Limb (tissue), 2 donors: ENCODE measurements at regions not wholly inside any gene's neighbourhood (a gene's known extent, or its start where the extent isn't known, plus 50 kb on each side); places are given as distances from the start of the nearest gene placed in this dataset.
"Not testable (repeated sequence)": the region's sequence is repeated elsewhere in the genome, so short reads cannot be mapped to it uniquely, and the experiment has no call there.

Experiments used
- DNase-seq, 2 donors: peaks; one replicate each; pipeline ENCODE4 v3.0.0-alpha.2; 2016; ENCODE audit errors: extremely low spot score in 2 of 2

DNA sequence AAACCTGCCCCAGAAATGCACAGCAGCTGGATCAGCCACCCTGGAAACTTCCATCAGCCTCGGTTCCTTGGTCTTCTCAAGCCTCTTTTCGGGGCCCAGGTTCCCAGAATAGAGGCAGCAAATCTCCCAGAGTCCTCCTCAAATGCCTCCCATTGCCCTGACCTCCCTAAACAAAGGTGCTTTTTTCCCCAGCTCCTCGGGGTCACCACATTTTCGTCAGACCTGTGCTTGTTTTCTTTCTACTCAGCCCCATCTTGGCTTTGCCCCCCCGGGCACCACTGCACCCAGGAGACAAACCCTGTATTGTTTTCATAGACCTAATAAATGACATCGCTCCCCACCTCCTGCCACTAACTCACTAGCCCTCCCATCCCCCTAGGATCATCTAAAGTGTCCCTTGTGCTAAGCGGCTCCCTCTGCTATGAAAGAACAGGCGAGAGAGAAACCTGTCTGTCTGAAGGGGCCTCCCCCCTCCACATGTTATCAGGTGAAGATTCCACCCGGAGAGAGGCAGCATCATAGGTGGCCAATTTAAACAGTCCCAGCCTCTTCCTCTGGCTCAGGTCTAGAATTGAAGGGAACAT is 451.1 kb downstream of the SOX9 start:
- no peak for DNase-seq

- no peak for DNase-seq
Observed at GRCh38 chr17:72572604-72573491, 452.0 kb downstream of the SOX9 start.

DNA sequence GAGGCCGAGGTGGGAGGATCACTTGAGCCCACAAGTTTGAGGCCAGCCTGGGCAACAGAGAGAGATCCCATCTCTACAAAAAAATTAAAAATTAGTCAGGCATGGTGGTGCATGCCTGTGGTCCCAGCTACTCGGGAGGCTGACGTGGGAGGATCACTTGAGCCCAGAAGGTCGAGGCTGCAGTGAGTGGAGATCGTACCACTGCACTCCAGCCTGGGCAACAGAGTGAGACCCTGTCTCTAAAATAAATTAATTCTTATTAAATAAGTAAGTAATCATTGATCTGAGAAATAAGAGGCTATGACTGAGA is 452.6 kb downstream of the SOX9 start:
- DNase-seq = not testable (repeated sequence)

GRCh38 chr17:72574675-72575510 is 454.1 kb downstream of the SOX9 start:
- DNase-seq = no peak

GRCh38 chr17:72575542-72576233 is 454.9 kb downstream of the SOX9 start:
- DNase-seq = no peak

GRCh38 chr17:72576289-72576759 is 455.5 kb downstream of the SOX9 start:
- DNase-seq = peak in 1 of 2 donors; percentile 62

DNA sequence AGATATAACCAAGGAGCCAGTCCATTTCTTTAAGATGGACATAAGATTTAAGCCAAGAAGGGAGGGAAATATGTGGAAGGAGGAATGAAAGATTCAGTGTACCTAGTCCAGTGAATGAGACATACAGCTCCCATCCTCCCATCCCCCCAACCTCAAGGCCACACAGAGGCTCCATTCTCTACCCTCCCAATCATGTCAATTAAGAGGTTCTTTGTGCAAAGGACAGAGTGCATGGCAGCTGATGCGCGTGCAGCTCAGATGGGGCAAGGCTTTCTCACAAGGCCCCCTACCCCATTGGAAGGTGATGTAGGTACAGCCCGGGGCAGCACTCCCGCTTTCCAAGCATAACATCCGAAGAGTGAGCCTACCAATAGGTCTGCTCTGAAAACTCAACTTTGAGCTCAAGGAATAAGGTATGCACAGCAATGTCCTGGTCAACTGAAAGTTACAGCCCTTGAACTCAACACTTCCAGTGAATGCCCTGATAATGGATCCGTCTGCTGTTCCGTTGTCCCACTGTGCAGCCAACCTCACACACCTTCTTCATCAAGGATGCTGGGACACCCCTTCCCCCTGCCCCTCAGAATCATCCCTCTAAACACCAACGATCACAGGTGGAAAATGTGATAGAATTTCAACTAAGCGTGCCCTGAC is 458.1 kb downstream of the SOX9 start:
- DNase-seq = no peak

DNA sequence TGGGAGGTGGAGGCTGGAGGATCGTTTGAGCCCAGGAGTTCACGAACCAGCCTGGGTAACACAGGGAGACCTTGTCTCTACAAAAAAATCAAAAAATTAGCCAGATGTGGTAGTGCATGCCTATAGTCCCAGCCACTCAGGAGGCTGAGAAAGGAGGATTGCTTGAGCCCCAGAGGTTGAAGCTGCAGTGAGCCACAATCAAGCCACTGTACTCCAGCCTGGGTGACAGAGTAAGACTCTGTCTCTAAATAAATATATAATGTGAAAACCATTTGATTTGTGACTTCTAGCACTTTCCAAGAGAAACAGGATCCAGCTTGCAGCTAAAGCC is 459.1 kb downstream of the SOX9 start:
- DNase-seq = no peak

DNA sequence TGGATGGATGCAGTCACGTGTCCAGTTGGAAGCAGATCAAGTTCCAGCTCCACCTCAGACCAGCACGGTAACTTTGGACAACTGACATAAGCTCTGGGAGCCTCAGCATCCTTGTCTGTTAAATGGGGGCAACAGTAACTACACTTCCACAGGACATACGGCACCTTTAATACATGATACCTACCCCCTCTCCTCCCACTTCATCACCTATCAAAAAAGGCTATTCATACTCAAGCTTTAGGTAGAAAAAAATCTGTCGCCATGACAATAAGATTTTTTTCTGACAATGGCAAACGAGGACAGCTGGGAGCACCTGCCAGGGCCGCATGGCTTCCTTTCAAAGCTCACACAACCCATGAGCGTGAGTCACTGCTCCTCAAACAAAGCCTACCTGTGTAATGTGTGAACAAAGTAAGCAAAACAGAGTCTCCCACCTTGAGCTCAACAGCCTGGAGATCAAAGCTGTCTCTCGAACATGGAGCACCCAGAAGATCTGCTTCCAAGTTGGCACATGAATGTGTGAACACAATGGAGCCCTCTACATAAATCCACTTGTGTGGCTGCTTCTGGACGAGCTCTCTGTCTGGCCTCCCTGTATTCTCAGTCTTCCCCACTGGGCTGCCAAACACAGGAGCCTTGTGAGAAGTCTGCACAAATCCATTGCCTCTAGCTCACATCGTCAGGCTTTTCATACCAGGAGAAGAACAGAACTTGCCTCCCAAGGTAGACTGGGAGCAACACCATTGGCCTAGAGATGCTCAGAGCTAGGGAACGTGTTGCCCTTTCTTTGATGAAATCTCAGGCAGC is 459.7 kb downstream of the SOX9 start:
- no peak for DNase-seq

- no peak for DNase-seq
Observed at GRCh38 chr17:72587156-72587555, 466.3 kb downstream of the SOX9 start.

DNA sequence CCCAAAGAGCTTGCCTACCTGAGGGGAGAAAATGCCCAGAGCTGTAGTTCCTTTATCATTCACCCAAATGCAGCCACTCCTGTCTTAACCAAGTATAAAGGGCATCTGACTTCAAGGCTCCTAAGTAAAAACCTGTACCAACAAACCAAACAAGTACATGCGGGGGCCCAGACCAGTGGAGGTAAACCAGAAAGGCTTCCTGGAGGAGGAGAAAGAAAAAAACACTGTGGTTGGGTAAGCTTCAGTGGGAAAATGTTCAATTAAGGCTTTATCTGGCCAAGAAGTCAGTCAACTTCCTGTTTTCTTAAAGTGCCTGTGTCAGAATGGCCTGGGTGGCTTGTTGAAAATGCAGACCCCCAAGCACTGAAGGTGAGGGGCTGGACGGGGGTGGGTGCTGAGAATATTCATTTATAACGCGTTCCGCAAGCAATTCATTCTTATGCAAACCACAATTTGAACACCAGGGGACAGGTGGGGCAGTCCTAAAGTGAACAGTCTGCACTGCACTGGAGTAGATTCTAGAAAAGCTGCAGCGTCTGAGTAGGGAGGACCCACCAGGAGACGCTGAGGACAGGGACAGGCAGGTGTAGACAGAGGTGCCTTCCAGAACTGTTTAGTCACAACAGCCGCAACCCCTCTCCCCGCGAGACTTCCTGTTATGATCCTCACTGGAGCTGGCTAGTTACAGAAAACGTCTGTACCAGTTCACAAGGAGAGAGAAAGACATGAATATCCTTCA is 467.1 kb downstream of the SOX9 start:
- DNase-seq = no peak

DNA sequence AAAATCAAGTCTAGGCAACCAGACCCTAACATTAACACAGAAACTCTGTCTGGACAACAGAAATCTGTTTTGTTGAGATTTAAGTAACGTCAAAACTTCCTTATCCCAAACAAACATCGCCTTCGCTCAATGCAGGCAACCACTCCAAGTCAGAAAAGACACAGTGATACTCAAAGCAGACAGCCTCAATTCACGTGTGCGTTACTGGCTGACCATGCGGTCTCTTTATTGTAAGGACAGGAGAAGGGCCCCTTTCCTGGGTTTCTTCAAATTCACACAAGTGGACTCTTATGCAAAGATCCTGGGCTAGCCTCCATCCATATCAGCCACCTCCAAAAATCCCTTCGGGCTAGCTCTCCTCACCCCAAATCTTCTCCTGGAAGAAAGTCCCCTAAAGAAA is 467.7 kb downstream of the SOX9 start:
- DNase-seq = no peak

DNA sequence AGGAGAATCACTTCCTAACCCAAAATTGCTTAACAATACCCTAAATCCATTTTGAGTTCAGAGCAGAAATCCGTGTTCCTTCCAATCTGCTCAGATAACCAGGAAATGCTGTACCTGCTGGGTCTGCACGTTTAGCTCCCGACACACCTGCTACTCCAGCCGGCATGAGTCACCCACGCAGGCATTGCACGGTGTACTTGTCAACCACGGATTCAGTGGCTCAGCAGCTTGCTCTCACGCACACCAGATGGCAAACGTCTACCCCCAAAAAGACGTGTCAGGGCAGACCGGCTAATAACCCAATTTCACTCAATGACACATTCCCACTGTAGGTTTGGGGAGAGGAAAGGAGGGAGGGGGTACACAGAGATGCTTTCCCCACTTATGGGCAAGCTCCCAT is 468.1 kb downstream of the SOX9 start:
- no peak for DNase-seq

GRCh38 chr17:72590382-72590781 is 469.6 kb downstream of the SOX9 start:
- DNase-seq = no peak

DNA sequence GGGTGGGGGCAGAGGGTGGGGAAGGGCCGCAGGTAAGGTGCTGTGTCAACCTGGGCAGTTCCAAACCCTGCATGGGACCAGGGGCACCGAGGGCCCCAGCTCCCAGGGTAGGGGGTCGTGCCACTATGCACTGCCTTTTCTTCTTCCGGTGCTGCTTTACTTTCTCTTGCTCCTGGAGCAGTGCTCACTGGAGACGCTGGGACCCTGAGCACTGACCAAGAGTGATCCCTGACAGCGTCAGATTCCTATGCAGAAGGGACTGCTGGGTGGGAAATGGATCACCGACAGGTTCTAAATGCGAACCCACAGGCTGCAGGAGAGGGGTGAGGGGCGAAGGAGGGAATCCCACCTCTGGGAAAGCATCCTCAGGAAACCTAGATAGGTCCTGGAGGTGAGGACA is 470.1 kb downstream of the SOX9 start:
- DNase-seq = no peak

DNA sequence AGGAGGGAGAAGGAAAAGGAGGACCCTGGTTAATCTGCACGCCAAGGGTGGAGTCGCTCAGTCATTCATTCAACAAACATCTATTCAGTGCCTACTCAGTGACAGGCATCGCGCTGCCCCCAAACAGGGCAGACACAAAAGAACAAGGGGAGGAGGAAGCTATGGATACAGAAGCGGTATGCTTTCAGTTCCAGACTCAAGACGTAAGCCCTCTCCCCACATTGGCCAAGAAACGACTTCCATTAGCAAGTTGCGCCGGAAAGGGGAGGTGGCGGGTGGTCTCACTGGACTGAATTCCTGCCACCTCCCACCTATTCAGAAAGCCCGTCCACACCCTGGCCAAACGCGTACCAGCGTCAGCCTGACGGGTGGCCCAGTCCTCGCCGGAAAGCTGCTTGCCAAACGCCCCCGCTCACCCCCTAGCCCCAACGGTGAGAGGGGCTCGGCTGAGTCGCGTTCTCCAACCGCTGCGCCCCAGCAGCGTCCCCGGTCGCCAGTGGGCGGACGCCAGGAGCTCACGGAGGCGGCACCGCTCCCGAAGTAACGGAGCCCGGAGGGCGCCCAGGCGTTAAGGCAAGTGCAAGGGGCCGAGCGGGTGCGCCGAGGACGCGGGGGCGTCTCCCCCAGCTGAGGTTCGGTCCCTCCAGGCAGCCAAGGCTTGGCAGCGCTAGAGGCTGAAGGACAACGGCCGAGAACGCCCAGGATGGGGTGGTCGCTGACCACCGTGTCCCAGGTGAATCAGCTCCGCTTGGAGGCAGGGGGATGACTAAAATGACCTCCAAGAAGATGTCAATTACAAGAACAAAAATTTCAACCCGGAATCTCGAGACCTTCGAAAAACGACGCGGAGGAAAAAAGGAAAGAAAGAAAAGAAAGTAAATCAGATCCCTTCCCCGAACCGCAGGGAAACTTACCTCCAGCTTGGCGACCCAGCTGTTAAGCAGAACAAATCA is 470.7 kb downstream of the SOX9 start:
- DNase-seq = peak in 1 of 2 donors; percentile 67

DNA sequence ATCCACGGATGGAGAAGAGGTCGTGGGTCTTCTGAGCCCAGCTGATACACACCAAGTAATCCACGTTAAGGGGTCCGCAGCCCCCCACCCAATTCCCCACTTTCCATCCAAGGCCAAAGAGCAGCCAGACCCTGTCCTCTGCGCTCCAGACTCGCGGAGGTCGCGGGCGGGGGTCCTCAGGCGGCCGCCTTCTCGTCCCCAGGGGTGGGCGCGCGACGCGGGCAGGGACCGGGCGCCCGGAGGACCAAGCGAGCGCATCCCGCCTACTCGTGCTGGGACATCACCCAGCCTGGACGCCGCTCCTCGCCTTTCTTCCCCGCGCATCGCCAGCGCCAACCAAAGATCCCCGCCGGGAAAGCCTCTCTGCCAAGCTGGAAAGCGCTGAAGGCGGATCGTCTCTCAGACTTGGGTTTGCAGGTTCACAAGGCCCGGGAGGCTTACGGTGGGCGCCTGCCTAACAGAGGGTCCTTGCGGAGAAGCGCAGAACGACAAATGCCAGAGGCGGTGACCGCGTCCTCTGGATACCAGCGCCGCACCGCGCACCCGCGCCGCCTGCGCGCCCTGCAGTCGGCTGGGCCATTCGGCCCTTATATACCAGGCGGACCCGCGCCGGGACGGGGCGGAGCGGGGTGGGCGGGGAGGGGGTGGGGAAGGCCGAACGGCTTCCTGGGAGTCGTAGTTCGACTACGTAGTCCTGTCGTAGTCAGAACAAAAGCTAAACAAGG is 471.6 kb downstream of the SOX9 start:
- peak; percentile 76 to 94 for DNase-seq

DNA sequence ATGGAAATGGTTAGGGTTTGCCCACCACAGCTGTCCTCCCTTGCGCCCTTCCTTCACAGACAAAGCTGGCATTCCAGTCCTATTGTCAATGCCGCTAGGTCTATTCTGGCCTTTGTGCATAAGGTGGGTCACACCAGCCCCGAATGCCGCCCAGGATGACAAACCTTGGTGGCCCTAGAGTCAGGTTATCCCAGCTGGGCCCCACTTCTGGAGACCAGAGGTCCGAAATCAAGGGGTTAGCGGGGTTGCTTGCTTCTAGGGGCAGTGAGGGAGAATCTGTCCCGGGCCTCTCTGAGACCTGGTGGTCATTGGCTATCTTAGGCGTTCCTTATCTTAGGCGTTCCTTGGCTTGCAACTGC is 472.1 kb downstream of the SOX9 start:
- DNase-seq = no peak
